ENCODE measurements at regions not wholly inside any gene's neighbourhood (a gene's known extent, or its start where the extent isn't known, plus 50 kb on each side); places are given as distances from the start of the nearest gene placed in this dataset.

GRCh38 chr1:234841281-234841680, 231.3 kb upstream of the IRF2BP2 start:
- Mint-ChIP-seq H3K4me1 (ENCODE audit: unreplicated experiment) (peaks cover 47% of the 10 kb centered on the region), H3K27ac (ENCODE audit: unreplicated experiment) (no peak overlapping the region), H3K4me3 (ENCODE audit: unreplicated experiment) (no peak overlapping the region), H3K36me3 (ENCODE audit: unreplicated experiment) (peaks cover 3% of the 10 kb centered on the region), H3K27me3 (ENCODE audit: unreplicated experiment) (no peaks in the 10 kb centered on the region), H3K9me3 (ENCODE audit: unreplicated experiment) (peaks cover 10% of the 10 kb centered on the region)
- no peak for DNase-seq (ENCODE audit: extremely low spot score, unreplicated experiment)
- no peak for TF ChIP-seq CTCF (IDR thresholded peaks at IDR 0.05)

GRCh38 chr1:234840843-234841242, 230.9 kb upstream of the IRF2BP2 start:
- H3K4me1 Mint-ChIP-seq (ENCODE audit: unreplicated experiment), result peaks cover 45% of the 10 kb centered on the region
- no peak for TF ChIP-seq CTCF (IDR thresholded peaks at IDR 0.05)
- H3K9me3 Mint-ChIP-seq (ENCODE audit: unreplicated experiment), result peaks cover 7% of the 10 kb centered on the region
- H3K27me3 Mint-ChIP-seq (ENCODE audit: unreplicated experiment), result no peaks in the 10 kb centered on the region
- peaks cover 3% of the 10 kb centered on the region for H3K36me3 Mint-ChIP-seq (ENCODE audit: unreplicated experiment)
- H3K4me3 Mint-ChIP-seq (ENCODE audit: unreplicated experiment), result no peak overlapping the region
- DNase-seq (ENCODE audit: extremely low spot score, unreplicated experiment), result no peak
- no peak overlapping the region for H3K27ac Mint-ChIP-seq (ENCODE audit: unreplicated experiment)

- H3K36me3 Mint-ChIP-seq (ENCODE audit: unreplicated experiment), result no peaks in the 10 kb centered on the region
- TF ChIP-seq CTCF (IDR thresholded peaks at IDR 0.05), result no peak
- H3K27me3 Mint-ChIP-seq (ENCODE audit: unreplicated experiment), result no peaks in the 10 kb centered on the region
- peaks cover 39% of the 10 kb centered on the region for H3K4me1 Mint-ChIP-seq (ENCODE audit: unreplicated experiment)
- no peak for DNase-seq (ENCODE audit: extremely low spot score, unreplicated experiment)
- no peak overlapping the region for H3K27ac Mint-ChIP-seq (ENCODE audit: unreplicated experiment)
- peaks cover under 1% of the 10 kb centered on the region for H3K9me3 Mint-ChIP-seq (ENCODE audit: unreplicated experiment)
- no peak overlapping the region for H3K4me3 Mint-ChIP-seq (ENCODE audit: unreplicated experiment)
These were observed 230.3 kb upstream of the IRF2BP2 start for GRCh38 chr1:234840253-234840652.

- TF ChIP-seq CTCF (IDR thresholded peaks at IDR 0.05), result no peak
- Mint-ChIP-seq H3K9me3 (ENCODE audit: unreplicated experiment) (no peaks in the 10 kb centered on the region), H3K27me3 (ENCODE audit: unreplicated experiment) (no peaks in the 10 kb centered on the region), H3K4me1 (ENCODE audit: unreplicated experiment) (peaks cover 33% of the 10 kb centered on the region), H3K36me3 (ENCODE audit: unreplicated experiment) (no peaks in the 10 kb centered on the region), H3K4me3 (ENCODE audit: unreplicated experiment) (no peak overlapping the region), H3K27ac (ENCODE audit: unreplicated experiment) (no peak overlapping the region)
- DNase-seq (ENCODE audit: extremely low spot score, unreplicated experiment), result no peak
These were observed 229.7 kb upstream of the IRF2BP2 start for GRCh38 chr1:234839663-234840062.

GRCh38 chr1:234838820-234839219, 228.8 kb upstream of the IRF2BP2 start:
- Mint-ChIP-seq H3K27me3 (ENCODE audit: unreplicated experiment) (no peaks in the 10 kb centered on the region), H3K4me3 (ENCODE audit: unreplicated experiment) (no peak overlapping the region), H3K4me1 (ENCODE audit: unreplicated experiment) (peaks cover 25% of the 10 kb centered on the region), H3K36me3 (ENCODE audit: unreplicated experiment) (no peaks in the 10 kb centered on the region), H3K27ac (ENCODE audit: unreplicated experiment) (no peak overlapping the region), H3K9me3 (ENCODE audit: unreplicated experiment) (no peaks in the 10 kb centered on the region)
- no peak for DNase-seq (ENCODE audit: extremely low spot score, unreplicated experiment)
- no peak for TF ChIP-seq CTCF (IDR thresholded peaks at IDR 0.05)

Data from osteocyte (in vitro differentiated cells).